KMS-11 (cell line): ENCODE measurements at regions not wholly inside any gene's neighbourhood (a gene's known extent, or its start where the extent isn't known, plus 50 kb on each side); places are given as distances from the start of the nearest gene placed in this dataset.

Experiments used
- H2AFZ ChIP-seq: fragments of 200-600 bp; sonication (generic); 2 replicates; pipeline ENCODE4 v1.6.1; 2016; ENCODE audit warnings: antibody characterized with exemption, mixed run types, low read depth
- H3K27ac ChIP-seq: fragments of 200-600 bp; sonication (generic); 2 replicates; pipeline ENCODE4 v1.6.1; 2016; ENCODE audit warnings: mild to moderate bottlenecking, mixed run types
- H3K27me3 ChIP-seq: fragments of 200-600 bp; sonication (generic); 2 replicates; pipeline ENCODE4 v1.6.1; 2017; ENCODE audit warnings: mild to moderate bottlenecking, low read depth, mixed run types, moderate library complexity; ENCODE audit not compliant: insufficient read depth
- H3K36me3 ChIP-seq: fragments of 200-600 bp; sonication (generic); 2 replicates; pipeline ENCODE4 v1.6.1; 2017; ENCODE audit warnings: mild to moderate bottlenecking, mixed run types; ENCODE audit not compliant: insufficient read depth
- H3K4me1 ChIP-seq: fragments of 200-600 bp; sonication (generic); 2 replicates; pipeline ENCODE4 v1.6.1; 2016; ENCODE audit warnings: mild to moderate bottlenecking, low read depth, mixed run types; ENCODE audit not compliant: poor library complexity, severe bottlenecking
- H3K4me2 ChIP-seq: fragments of 200-600 bp; sonication (generic); 2 replicates; pipeline ENCODE4 v1.7.0; 2016; ENCODE audit warnings: mild to moderate bottlenecking, mixed run types
- H3K4me3 ChIP-seq: fragments of 200-600 bp; sonication (generic); IDR thresholded peaks from 2 replicates; pipeline ENCODE4 v1.6.1; 2017; ENCODE audit warnings: low read depth, low read length, mixed read lengths; ENCODE audit not compliant: insufficient read depth
- H3K79me2 ChIP-seq: fragments of 200-600 bp; sonication (generic); 2 replicates; pipeline ENCODE4 v1.6.1; 2016; ENCODE audit warnings: low read depth, mixed run types; ENCODE audit not compliant: insufficient read depth
- H3K9ac ChIP-seq: fragments of 200-600 bp; sonication (generic); 2 replicates; pipeline ENCODE4 v1.6.1; 2016; ENCODE audit warnings: mild to moderate bottlenecking, mixed run types
- H4K20me1 ChIP-seq: fragments of 200-600 bp; sonication (generic); 2 replicates; pipeline ENCODE4 v1.6.1; 2016; ENCODE audit warnings: mild to moderate bottlenecking, mixed run types; ENCODE audit not compliant: insufficient read depth
- CTCF ChIP-seq: fragments of 200-600 bp; sonication (generic); conservative IDR thresholded peaks from 2 replicates; pipeline ENCODE4 v1.6.1; 2017; ENCODE audit warnings: low read depth, mild to moderate bottlenecking, antibody characterized with exemption, low read length, moderate library complexity, mixed read lengths

GRCh38 chr11:103680826-103681225 is 355.6 kb upstream of the DDI1 start:
- Histone ChIP-seq H3K79me2 (no peaks in the 10 kb centered on the region), H3K27me3 (no peaks in the 10 kb centered on the region), H2AFZ (no peak overlapping the region), H3K27ac (no peak overlapping the region), H3K4me3 (no peak overlapping the region), H3K4me1 (no peaks in the 10 kb centered on the region), H4K20me1 (no peaks in the 10 kb centered on the region), H3K9ac (no peak overlapping the region), H3K36me3 (no peaks in the 10 kb centered on the region), H3K4me2 (no peak overlapping the region)
- TF ChIP-seq CTCF, result no peak

DNA sequence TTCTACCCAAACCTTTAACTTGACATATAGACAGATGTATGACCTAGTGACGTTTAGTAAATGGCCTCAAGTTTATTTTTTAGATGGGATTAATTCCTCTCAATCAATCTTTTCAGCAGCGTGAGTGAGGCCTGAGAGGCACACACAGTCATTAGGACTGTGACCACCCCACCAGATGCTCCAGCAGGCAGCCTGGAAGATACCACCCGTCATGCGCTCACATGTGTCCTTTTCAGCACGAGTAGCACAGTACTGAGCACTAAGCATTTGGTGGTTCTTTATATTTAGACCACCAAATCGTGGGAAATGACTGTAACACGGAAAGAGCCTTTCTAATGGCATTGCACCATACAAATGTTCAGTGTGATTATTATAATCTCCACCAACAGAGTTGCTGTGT is 354.6 kb upstream of the DDI1 start:
- Histone ChIP-seq H3K4me3 (no peak overlapping the region), H3K9ac (no peak overlapping the region), H3K4me2 (no peak overlapping the region)

DNA sequence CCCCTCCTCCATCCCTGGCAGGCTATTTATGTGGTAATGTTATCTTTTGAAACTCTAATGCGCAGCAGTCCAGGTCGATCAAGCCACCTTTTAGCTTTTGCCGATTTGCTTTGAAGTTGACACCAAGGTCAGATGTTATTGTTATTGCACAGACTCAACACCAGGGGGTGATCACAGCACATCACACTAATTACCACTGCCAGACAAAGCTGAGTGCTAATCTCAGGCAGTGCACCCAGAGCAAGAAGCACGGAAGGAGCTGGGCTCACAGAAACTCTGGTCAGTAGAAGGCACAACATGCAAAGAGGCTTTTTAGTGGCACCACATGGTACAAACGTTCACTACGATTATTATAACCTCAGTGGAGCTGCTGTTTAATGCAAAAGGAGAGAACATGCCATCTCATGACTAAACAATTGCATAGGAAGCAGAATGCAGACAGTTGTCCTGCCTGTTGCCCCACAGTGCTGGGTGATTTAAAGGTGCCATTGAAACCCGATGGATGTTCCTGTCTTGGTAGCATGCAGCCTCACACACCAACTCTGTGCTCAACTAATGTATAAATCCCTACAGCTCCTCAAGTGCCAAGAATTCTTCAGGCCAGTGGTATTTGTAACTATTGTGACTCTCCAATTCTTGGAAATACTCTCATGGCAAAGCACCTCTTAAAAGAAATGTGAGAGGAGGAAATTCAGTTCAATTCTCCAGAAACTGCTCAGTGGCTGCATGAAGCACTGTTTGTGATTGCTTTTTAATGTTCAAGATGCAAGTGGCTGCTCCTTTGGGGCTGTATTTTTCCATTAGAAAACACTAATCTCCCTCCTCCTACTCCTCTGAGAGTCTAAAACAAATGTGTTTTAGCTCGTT is 353.9 kb upstream of the DDI1 start:
- peak; percentile 81 for TF ChIP-seq CTCF
- Histone ChIP-seq H4K20me1 (no peaks in the 10 kb centered on the region), H3K4me1 (no peaks in the 10 kb centered on the region), H3K4me2 (no peak overlapping the region), H3K4me3 (no peak overlapping the region), H3K79me2 (no peaks in the 10 kb centered on the region), H2AFZ (peak overlapping the region; percentile 30; the same call in 1 of the 2 replicates), H3K9ac (no peak overlapping the region), H3K27ac (no peak overlapping the region), H3K36me3 (no peaks in the 10 kb centered on the region), H3K27me3 (no peaks in the 10 kb centered on the region)

More for the DNA sequence above, 354.6 kb upstream of the DDI1 start:
- TF ChIP-seq CTCF, result no peak
- no peaks in the 10 kb centered on the region for H3K4me1 ChIP-seq
- no peaks in the 10 kb centered on the region for H3K36me3 ChIP-seq
- no peaks in the 10 kb centered on the region for H3K27me3 ChIP-seq
- no peak overlapping the region for H3K27ac ChIP-seq
- H2AFZ ChIP-seq, result peak overlapping the region; percentile 30; the same call in 1 of the 2 replicates
- H4K20me1 ChIP-seq, result no peaks in the 10 kb centered on the region
- H3K79me2 ChIP-seq, result no peaks in the 10 kb centered on the region

DNA sequence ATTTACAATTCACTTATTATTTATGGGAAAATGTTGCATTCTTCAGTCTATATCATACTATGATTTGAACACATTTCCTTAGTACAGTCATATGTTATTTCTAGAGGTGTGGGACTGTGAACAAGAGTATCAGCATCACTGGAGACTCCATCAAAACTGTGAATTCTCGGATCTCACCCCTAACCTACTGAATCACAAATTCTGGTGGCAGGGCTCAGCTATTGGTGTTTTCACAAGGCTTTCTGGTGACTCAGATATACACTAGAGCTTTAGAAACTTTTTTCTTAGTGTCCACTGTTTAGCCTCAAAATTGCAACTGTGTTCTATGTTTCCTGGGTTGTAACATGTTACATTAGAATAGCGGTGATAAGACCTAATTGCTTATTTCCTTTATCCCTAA is 352.9 kb upstream of the DDI1 start:
- TF ChIP-seq CTCF, result no peak
- H3K79me2 ChIP-seq, result no peaks in the 10 kb centered on the region
- no peak overlapping the region for H3K27ac ChIP-seq
- H3K4me1 ChIP-seq, result no peaks in the 10 kb centered on the region
- no peaks in the 10 kb centered on the region for H3K27me3 ChIP-seq
- H2AFZ ChIP-seq, result no peak overlapping the region
- H4K20me1 ChIP-seq, result no peaks in the 10 kb centered on the region
- H3K4me2 ChIP-seq, result no peak overlapping the region
- H3K9ac ChIP-seq, result no peak overlapping the region
- no peak overlapping the region for H3K4me3 ChIP-seq
- H3K36me3 ChIP-seq, result no peaks in the 10 kb centered on the region
